CD4-positive, alpha-beta T cell treated with Interleukin-6 for 4 hours (primary cell): ENCODE measurements at regions not wholly inside any gene's neighbourhood (a gene's known extent, or its start where the extent isn't known, plus 50 kb on each side); places are given as distances from the start of the nearest gene placed in this dataset.

Source experiments
- DNase-seq: peaks from one replicate; pipeline ENCODE4 v3.0.0-alpha.2; 2020; ENCODE audit warnings: mixed read lengths

DNA sequence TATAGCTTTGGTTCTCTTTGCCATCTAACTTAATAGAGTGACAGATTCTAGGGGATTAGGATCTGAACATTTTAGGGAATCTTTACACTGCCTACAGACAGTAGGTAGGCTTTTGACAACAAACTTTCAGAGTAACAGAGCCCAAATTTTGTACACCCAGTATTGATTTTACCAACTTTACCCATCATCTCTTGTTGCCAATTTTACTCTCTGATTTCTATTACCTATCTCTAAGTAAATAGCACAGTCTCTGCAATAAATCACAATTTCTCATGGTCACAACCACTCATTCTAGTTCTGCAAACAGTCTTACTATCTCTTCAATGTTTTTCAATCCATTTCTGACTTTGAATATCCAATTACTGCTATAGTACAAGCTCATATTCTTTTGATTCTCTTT is 1097.6 kb upstream of the PHF14 start:
- DNase-seq = no peak

DNA sequence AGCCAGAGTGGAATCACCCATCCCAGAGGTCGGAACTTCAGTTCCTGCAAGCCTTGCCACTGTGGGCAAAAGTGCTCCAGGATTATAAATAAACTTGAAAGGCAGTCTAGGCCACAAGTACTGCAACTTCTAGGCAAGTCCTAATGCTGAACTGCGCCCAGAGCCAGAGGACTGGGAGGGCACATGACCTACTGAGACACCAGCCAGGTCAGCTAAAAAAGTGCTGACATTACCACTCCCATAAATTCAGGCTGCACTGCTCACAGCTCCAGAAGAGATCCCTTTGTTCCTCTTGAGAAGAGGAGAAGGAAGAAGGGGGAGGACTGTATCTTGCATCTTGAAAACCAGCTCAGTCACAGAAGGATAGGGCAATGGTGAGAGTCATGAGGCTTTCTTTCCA is 1084.1 kb upstream of the PHF14 start:
- DNase-seq = no peak

GRCh38 chr7:9890092-9890491 is 1083.6 kb upstream of the PHF14 start:
- no peak for DNase-seq

- no peak for DNase-seq
Observed at GRCh38 chr7:9891056-9891455, 1082.6 kb upstream of the PHF14 start.

DNA sequence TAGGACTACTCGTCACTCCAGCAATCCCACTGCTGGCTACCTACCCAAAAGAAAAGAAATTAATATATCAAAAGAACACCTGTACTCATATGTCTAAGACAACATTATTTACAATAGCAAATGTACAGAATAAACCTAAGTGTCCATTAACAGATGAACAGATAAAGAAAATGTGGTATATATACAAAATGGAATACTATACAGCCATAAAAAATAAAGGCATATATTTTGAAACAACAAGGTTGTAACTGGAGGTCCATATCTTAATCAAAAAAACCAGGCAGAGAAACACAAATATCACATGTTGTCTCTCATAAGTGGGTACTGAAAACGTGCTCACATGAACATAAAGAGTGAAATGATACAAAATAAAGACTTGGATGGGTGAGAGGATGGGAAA is 1073.3 kb upstream of the PHF14 start:
- no peak for DNase-seq

GRCh38 chr7:9921326-9921725 is 1052.3 kb upstream of the PHF14 start:
- DNase-seq = no peak

DNA sequence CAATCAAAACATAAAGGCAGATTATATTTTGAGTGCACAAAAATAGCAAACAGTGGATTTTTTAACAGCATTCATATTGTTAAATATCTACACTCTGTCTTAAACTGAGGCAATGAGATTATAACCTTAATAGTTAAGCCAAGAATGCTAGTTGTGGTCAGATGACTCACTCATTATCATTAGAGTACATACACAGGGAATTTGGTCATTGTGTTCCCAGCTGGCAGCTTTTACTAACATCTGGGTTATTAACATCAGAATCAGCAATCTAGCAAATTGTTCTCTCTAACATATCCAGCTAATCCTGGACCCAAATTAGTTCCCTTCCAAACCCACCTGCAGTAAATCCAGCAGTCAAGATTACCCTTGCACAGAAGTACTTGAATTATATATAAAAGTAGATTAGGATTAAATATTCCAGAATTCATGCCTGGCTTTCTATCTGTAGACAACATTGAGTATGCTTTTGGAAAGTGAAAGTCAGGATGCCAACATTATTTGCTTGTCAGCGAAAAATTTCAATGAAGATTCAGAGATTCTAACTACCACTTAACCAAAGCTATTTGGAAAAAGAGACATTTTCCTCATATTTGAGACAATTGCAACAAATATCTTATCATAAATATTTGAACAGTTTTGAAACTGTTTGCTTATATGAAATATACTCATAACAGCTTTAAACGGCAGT is 1035.6 kb upstream of the PHF14 start:
- DNase-seq = no peak

DNA sequence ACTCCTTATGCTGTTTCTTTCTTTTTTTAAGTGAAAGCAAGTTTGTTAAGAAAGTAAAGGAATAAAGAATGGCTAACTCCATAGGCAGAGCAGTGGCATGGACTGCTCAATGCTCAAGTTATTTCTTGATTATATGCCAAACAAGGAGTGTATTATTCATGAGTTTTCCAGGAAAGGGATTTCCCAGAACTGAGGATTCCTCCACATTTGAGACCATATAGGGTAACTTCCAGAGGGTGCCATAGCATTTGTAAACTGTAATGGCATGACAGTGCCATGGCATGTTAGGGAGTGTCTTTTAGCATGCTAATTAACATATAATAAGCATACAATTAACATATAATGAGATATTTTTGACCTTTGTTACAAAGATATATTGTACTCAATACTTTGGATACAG is 1034.5 kb upstream of the PHF14 start:
- no peak for DNase-seq

GRCh38 chr7:9945131-9945530 is 1028.5 kb upstream of the PHF14 start:
- no peak for DNase-seq

DNA sequence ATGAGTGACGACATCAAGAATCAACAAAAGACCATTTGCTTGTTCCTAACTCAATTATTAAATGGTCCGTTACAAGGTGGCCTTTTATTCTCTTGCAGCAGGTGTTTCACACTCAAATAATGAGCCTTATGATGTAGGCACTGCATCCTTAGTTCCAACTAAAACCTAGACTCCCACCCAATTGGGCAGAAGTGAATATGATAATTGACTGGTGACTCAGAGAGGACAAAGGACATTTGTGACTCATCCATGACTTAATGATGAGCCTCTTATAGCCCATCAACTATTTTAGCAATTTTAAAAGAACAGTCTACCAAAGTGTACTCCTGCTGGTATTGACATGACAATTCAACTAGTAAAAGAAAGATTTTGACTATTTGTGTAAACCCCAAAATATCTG is 1027.8 kb upstream of the PHF14 start:
- no peak for DNase-seq

DNA sequence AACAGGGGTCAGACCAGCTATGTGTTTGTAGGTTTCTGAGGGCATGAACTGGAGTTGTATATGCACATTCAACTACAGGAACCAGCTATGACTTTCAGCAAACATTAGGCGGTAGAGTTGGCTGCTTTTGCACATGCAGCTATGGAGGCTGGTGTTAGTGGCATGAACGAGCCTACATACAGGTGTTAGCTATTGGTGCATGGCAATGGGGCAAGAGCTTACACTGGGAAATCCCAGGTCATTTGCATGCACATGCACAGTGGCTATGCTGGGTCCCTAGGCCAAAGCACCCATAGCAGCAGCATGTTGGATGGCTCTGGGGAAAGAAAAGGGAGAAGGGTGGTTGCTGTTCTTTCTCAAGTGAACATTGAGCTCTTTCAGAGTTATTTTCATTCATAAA is 1018.5 kb upstream of the PHF14 start:
- DNase-seq = no peak

DNA sequence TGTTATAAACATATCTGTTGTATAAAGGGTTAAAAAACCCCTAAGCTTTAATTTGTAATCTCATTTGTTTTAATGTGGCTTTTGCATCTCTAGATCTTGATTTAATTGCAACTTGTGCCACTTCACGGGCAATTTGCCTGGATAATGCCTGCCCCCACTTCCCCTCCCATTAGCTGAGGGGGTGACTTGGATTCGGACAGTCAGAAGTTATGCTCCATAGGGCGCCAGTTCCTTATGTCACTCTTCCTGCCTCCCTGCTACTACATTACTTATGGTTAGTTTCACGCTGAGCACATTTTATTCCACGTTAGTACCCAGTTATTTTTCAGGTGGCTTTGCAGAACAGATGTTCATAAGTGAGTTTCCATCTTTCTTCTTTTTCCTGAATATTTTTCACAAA is 1015.2 kb upstream of the PHF14 start:
- no peak for DNase-seq

DNA sequence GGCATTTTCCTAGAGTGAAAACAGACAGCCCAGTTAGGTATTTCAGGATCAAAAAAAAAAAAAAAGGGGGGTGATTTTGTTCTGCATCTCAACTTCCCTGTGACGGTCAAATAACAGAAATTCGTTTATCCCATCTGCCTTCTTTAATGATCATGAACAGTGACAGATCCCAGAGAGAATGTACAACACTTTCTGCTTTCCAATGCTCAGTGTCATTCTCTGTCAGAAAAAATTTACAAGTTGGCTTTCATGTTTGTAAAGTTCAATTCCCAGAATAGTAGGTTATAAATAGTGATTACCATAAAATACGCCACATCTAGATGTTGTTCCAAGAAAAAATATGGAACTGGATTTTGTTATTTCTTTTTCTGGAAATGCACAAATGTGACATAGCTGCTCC is 1013.2 kb upstream of the PHF14 start:
- DNase-seq = no peak

GRCh38 chr7:9961161-9961922 is 1012.3 kb upstream of the PHF14 start:
- no peak for DNase-seq

GRCh38 chr7:9962742-9963141 is 1010.9 kb upstream of the PHF14 start:
- no peak for DNase-seq

DNA sequence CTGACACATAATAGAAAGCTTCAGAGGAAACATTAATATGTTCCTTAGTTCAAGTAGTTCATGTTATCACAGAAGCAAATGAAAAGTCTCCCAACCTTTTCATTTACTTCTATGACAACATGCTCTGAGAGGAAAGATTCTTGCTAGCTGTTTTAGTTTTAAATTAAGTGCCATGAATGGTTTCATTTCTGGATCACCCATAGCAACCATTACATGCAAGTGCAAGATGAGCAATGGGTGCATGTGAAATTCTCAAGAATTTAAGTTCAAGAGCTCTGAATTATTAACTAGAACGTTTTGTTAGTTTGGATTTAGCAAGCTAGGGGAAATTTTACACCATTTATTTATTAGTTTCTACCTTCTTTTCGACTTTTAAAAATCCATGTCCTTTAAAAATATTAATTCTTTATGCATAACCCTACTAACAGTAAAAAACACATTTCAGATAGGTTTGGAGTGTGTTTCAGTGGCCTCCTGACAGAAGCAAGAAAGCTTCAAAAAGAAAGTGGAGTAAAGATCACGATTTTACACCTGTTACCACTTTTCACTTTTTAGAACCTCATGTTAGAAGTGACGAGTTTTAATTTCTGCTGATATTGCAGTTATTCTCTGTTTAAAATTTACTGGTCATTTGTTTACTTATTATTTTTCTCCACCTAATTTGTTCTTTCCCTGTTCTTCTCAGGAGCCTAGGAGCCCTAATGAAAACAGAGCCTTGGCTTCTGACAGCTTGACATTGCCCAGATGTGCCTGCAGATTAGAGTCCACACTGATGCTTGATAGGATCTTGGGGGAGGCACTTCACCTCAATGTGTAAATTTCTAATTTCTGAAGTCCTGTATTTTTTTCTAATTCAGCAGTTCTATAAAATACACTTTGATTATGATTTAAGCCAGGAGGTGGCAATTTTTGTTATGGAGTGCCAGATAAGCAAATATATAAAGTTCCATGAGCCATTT is 995.3 kb upstream of the PHF14 start:
- no peak for DNase-seq

DNA sequence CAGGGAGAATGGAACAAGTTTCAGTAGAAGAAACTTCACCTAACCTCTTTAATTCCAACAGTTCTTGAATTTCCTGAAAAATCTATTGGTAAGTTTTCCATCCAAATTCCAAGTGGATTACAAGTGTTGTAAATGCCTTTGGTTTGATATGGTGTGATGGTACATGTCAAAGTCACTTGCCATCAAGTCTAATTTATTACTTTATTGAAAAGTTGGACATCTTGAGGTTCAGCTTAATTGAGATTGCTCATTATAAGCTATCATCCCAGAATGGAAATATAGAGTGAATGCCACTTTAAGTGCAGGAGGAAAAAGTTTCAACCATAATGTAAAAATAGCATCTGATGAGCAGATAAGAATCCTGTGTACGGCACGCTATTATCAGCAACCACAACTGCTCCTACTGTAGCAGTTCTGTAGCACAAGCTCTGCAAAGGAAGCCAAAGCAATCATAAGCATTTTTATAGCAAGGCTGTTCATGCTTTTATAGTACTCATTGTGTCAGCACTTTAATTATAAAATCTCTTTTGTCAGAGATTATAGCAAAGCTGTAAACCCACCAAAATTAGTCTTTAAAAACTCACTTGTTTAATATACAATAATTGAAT is 991.8 kb upstream of the PHF14 start:
- DNase-seq = no peak

- no peak for DNase-seq
Observed at GRCh38 chr7:9983048-9983447, 990.6 kb upstream of the PHF14 start.

DNA sequence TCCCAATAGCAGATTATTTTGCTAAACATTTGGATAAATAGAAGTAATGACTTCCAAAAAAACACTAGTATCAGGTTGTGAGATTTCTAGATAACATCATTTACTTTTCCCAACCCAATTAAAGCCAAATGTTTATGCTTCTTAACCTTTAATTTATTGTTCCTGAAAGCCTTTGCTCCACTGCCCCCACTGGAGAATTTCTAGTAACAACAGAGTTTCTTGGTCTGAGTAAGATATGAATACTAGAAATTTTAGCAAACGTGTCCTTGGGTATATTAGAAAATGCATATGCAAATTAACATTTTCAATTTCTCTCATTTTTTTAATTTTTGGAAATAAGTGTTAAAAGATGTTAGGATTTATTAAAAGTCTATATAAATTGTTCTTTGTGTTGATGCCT is 958.0 kb upstream of the PHF14 start:
- DNase-seq = no peak

GRCh38 chr7:10022480-10022879 is 951.2 kb upstream of the PHF14 start:
- no peak for DNase-seq

- no peak for DNase-seq
Observed at GRCh38 chr7:10022957-10023356, 950.7 kb upstream of the PHF14 start.

DNA sequence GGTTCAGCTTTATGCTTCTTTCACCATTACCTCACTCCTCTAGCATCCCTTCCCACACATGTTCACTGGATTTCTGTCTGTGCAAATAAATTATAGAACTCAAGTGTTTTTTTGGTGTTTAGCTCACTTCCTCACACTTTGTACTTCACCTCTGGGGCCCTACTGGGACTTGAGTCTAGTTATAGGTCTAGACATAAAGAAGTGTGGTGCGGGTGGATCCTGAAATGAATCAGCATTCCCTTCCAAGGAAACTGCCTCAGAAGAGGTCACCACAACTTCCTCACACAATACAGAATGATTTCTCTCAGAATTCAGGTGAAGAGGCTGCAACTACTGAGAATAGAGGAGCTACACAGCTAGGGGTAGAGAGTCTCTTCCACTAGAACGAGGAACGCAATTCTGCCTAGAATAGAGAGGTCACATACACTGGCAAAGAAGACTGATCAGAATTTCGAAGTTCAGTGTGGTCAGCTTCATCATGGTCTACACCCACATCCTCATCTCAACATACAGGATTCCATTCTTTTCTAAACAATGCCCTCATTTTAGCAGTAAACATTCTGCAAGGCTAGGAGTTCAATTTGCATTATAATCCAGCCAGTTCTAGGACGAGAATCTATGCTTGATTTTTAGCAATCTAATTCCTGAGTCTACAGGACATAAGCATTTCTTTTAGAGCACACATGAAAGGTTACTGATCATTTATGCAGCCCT is 938.7 kb upstream of the PHF14 start:
- no peak for DNase-seq

- no peak for DNase-seq
Observed at GRCh38 chr7:10036693-10037092, 937.0 kb upstream of the PHF14 start.
